ENCODE measurements at regions not wholly inside any gene's neighbourhood (a gene's known extent, or its start where the extent isn't known, plus 50 kb on each side); places are given as distances from the start of the nearest gene placed in this dataset.
"Not testable (repeated sequence)": the region's sequence is repeated elsewhere in the genome, so short reads cannot be mapped to it uniquely, and the experiment has no call there.

GRCh38 chr11:116666673-116667249 is 106.0 kb downstream of the BUD13 start:
- not testable (repeated sequence) for DNase-seq (ENCODE audit: low spot score)

GRCh38 chr11:116665523-116665922 is 107.3 kb downstream of the BUD13 start:
- no peak for DNase-seq (ENCODE audit: low spot score)

- no peak for DNase-seq (ENCODE audit: low spot score)
Measured at GRCh38 chr11:116661056-116661455, 111.7 kb downstream of the BUD13 start.

GRCh38 chr11:116660011-116660410 is 112.8 kb downstream of the BUD13 start:
- no peak for DNase-seq (ENCODE audit: low spot score)

- no peak for DNase-seq (ENCODE audit: low spot score)
Measured at GRCh38 chr11:116658876-116659535, 113.8 kb downstream of the BUD13 start.

- no peak for DNase-seq (ENCODE audit: low spot score)
Measured at GRCh38 chr11:116657842-116658825, 114.7 kb downstream of the BUD13 start.

GRCh38 chr11:116656011-116656410 is 116.8 kb downstream of the BUD13 start:
- DNase-seq (ENCODE audit: low spot score) = no peak

GRCh38 chr11:116654526-116654925 is 118.3 kb downstream of the BUD13 start:
- no peak for DNase-seq (ENCODE audit: low spot score)

- DNase-seq (ENCODE audit: low spot score) = no peak
Measured at GRCh38 chr11:116653206-116653605, 119.6 kb downstream of the BUD13 start.

- DNase-seq (ENCODE audit: low spot score) = no peak
Measured at GRCh38 chr11:116651737-116652237, 121.0 kb downstream of the BUD13 start.

GRCh38 chr11:116651098-116651736 is 121.6 kb downstream of the BUD13 start:
- no peak for DNase-seq (ENCODE audit: low spot score)

- no peak for DNase-seq (ENCODE audit: low spot score)
Measured at GRCh38 chr11:116650052-116650451, 122.7 kb downstream of the BUD13 start.

- no peak for DNase-seq (ENCODE audit: low spot score)
Measured at GRCh38 chr11:116649268-116649667, 123.5 kb downstream of the BUD13 start.

- DNase-seq (ENCODE audit: low spot score) = no peak
Measured at GRCh38 chr11:116648247-116649174, 124.3 kb downstream of the BUD13 start.

GRCh38 chr11:116647305-116648080 is 125.3 kb downstream of the BUD13 start:
- no peak for DNase-seq (ENCODE audit: low spot score)

- no peak for DNase-seq (ENCODE audit: low spot score)
Measured at GRCh38 chr11:116646191-116646590, 126.6 kb downstream of the BUD13 start.

GRCh38 chr11:116644941-116645305 is 127.9 kb downstream of the BUD13 start:
- no peak for DNase-seq (ENCODE audit: low spot score)

- DNase-seq (ENCODE audit: low spot score) = no peak
Measured at GRCh38 chr11:116644201-116644940, 128.4 kb downstream of the BUD13 start.

GRCh38 chr11:116643521-116643920 is 129.3 kb downstream of the BUD13 start:
- DNase-seq (ENCODE audit: low spot score) = no peak

- no peak for DNase-seq (ENCODE audit: low spot score)
Measured at GRCh38 chr11:116642902-116643301, 129.9 kb downstream of the BUD13 start.
